ENCODE measurements at regions not wholly inside any gene's neighbourhood (a gene's known extent, or its start where the extent isn't known, plus 50 kb on each side); places are given as distances from the start of the nearest gene placed in this dataset.

GRCh38 chr3:148629006-148629405 is 68.7 kb upstream of the AGTR1 start (continued):
- no peak for TF ChIP-seq CTCF (conservative IDR thresholded peaks at IDR 0.05; ENCODE audit: low read depth in 2 of 2)

GRCh38 chr3:148631124-148631903 is 66.4 kb upstream of the AGTR1 start:
- Mint-ChIP-seq H3K36me3 (ENCODE audit: low read depth) (no peaks in the 10 kb centered on the region), H3K27ac (peak overlapping the region; percentile 51), H3K9me3 (no peaks in the 10 kb centered on the region), H3K4me1 (no peaks in the 10 kb centered on the region), H3K4me3 (no peak overlapping the region), H3K27me3 (ENCODE audit: insufficient read depth, low read depth, poor library complexity) (no peaks in the 10 kb centered on the region)
- ATAC-seq (peak; percentile 94), DNase-seq (ENCODE audit: low spot score) (peak; percentile 78)
- Histone ChIP-seq H4K20me1 (replicated peaks; ENCODE audit: insufficient read depth) (no peaks in the 10 kb centered on the region), H3K27ac (ENCODE audit: low read depth) (no peak overlapping the region), H3K36me3 (ENCODE audit: insufficient read depth) (no peaks in the 10 kb centered on the region), H3K4me3 (no peak overlapping the region), H2AFZ (peak overlapping the region; percentile 44; the same call in 1 of the 2 replicates), H3K79me2 (replicated peaks; ENCODE audit: insufficient read depth) (no peaks in the 10 kb centered on the region), H3K27me3 (ENCODE audit: insufficient read depth) (no peaks in the 10 kb centered on the region), H3K9me2 (ENCODE audit: insufficient read depth) (peaks cover 8% of the 10 kb centered on the region; the same call in 1 of the 2 replicates), H3F3A (replicated peaks; ENCODE audit: low read depth) (no peaks in the 10 kb centered on the region), H3K4me1 (ENCODE audit: insufficient read depth) (no peaks in the 10 kb centered on the region), H3K4me2 (no peak overlapping the region)
- peak; percentile 79 to 85 for TF ChIP-seq CTCF (conservative IDR thresholded peaks at IDR 0.05; ENCODE audit: low read depth in 2 of 2)
- no peak for TF ChIP-seq ZNF114 (CRISPR knock-in tag; IDR thresholded peaks at IDR 0.05)

- Histone ChIP-seq H3K27me3 (ENCODE audit: insufficient read depth) (no peaks in the 10 kb centered on the region), H2AFZ (no peak overlapping the region), H3K4me3 (no peak overlapping the region), H3F3A (replicated peaks; ENCODE audit: low read depth) (no peaks in the 10 kb centered on the region), H4K20me1 (replicated peaks; ENCODE audit: insufficient read depth) (no peaks in the 10 kb centered on the region), H3K4me2 (no peak overlapping the region), H3K27ac (ENCODE audit: low read depth) (no peak overlapping the region), H3K9me2 (ENCODE audit: insufficient read depth) (peaks cover 7% of the 10 kb centered on the region; the same call in 1 of the 2 replicates), H3K79me2 (replicated peaks; ENCODE audit: insufficient read depth) (no peaks in the 10 kb centered on the region), H3K4me1 (ENCODE audit: insufficient read depth) (0 out of 2 replicates have a peak, but pooled peaks cover 4% of the 10 kb centered on the region), H3K36me3 (ENCODE audit: insufficient read depth) (no peaks in the 10 kb centered on the region)
- Mint-ChIP-seq H3K36me3 (ENCODE audit: low read depth) (peaks cover 4% of the 10 kb centered on the region; the same call in 2 of the 3 replicates), H3K9me3 (0 out of 3 replicates have a peak, but pooled peaks cover 3% of the 10 kb centered on the region), H3K4me1 (peaks cover 9% of the 10 kb centered on the region; the same call in 2 of the 3 replicates), H3K4me3 (no peak overlapping the region), H3K27me3 (ENCODE audit: insufficient read depth, low read depth, poor library complexity) (peaks cover 1% of the 10 kb centered on the region), H3K27ac (no peak overlapping the region)
- ATAC-seq (no peak), DNase-seq (ENCODE audit: low spot score) (no peak)
- TF ChIP-seq CTCF (conservative IDR thresholded peaks at IDR 0.05; ENCODE audit: low read depth in 2 of 2) (no peak), NANOG (IDR thresholded peaks at IDR 0.05; ENCODE audit: borderline replicate concordance) (no peak), EZH2phosphoT487 (IDR thresholded peaks at IDR 0.05; ENCODE audit: unreplicated experiment) (no peak), CREB1 (CRISPR knock-in tag; IDR thresholded peaks at IDR 0.05; ENCODE audit: low read depth) (no peak)
Measured at GRCh38 chr3:148641722-148642121, 56.0 kb upstream of the AGTR1 start.

Measured in GM23338 (cell line).